GM18907 (cell line): ENCODE measurements at regions not wholly inside any gene's neighbourhood (a gene's known extent, or its start where the extent isn't known, plus 50 kb on each side); places are given as distances from the start of the nearest gene placed in this dataset.
"Not testable (repeated sequence)": the region's sequence is repeated elsewhere in the genome, so short reads cannot be mapped to it uniquely, and the experiment has no call there.

Experiments
- ATAC-seq: cut with Tn5 transposase; IDR thresholded peaks from one replicate; pipeline ENCODE4 v1.9.1; 2021; ENCODE audit warnings: mild to moderate bottlenecking, moderate library complexity; ENCODE audit not compliant: unreplicated experiment

GRCh38 chr22:48423481-48423911 is 1404.2 kb downstream of the BRD1 start:
- no peak for ATAC-seq

GRCh38 chr22:48422900-48423480 is 1404.7 kb downstream of the BRD1 start:
- ATAC-seq, result no peak

GRCh38 chr22:48418831-48419230 is 1408.8 kb downstream of the BRD1 start:
- ATAC-seq, result no peak

- no peak for ATAC-seq
These were observed 1410.2 kb downstream of the BRD1 start for GRCh38 chr22:48417225-48418070.

GRCh38 chr22:48416396-48417224 is 1411.1 kb downstream of the BRD1 start:
- ATAC-seq, result no peak

GRCh38 chr22:48415520-48415919 is 1412.2 kb downstream of the BRD1 start:
- no peak for ATAC-seq

- no peak for ATAC-seq
These were observed 1413.0 kb downstream of the BRD1 start for GRCh38 chr22:48414651-48415050.

GRCh38 chr22:48412931-48413330 is 1414.7 kb downstream of the BRD1 start:
- not testable (repeated sequence) for ATAC-seq

GRCh38 chr22:48410536-48410935 is 1417.1 kb downstream of the BRD1 start:
- ATAC-seq, result no peak

- ATAC-seq, result no peak
These were observed 1420.3 kb downstream of the BRD1 start for GRCh38 chr22:48407256-48407955.

- ATAC-seq, result no peak
These were observed 1421.5 kb downstream of the BRD1 start for GRCh38 chr22:48406161-48406560.

- ATAC-seq, result no peak
These were observed 1421.9 kb downstream of the BRD1 start for GRCh38 chr22:48405741-48406140.

GRCh38 chr22:48404801-48405447 is 1422.7 kb downstream of the BRD1 start:
- no peak for ATAC-seq

- no peak for ATAC-seq
These were observed 1423.9 kb downstream of the BRD1 start for GRCh38 chr22:48403521-48404403.

- no peak for ATAC-seq
These were observed 1425.1 kb downstream of the BRD1 start for GRCh38 chr22:48402591-48403031.

GRCh38 chr22:48401523-48401922 is 1426.2 kb downstream of the BRD1 start:
- ATAC-seq, result not testable (repeated sequence)

GRCh38 chr22:48398181-48398905 is 1429.3 kb downstream of the BRD1 start:
- ATAC-seq, result no peak

- ATAC-seq, result no peak
These were observed 1430.0 kb downstream of the BRD1 start for GRCh38 chr22:48397531-48398180.
